ENCODE measurements at regions not wholly inside any gene's neighbourhood (a gene's known extent, or its start where the extent isn't known, plus 50 kb on each side); places are given as distances from the start of the nearest gene placed in this dataset.
"Not testable (repeated sequence)": the region's sequence is repeated elsewhere in the genome, so short reads cannot be mapped to it uniquely, and the experiment has no call there.

GRCh38 chr7:86391813-86392212, 251.9 kb upstream of the GRM3 start:
- TF ChIP-seq CTCF (IDR thresholded peaks at IDR 0.05; ENCODE audit: low read length, missing control alignments), result no peak
- no peak for DNase-seq (ENCODE audit: low read depth)
- H3K4me3 ChIP-seq (replicated peaks; ENCODE audit: low read depth, low read length), result no peak overlapping the region

- DNase-seq (ENCODE audit: low read depth); H3K4me3 ChIP-seq (replicated peaks; ENCODE audit: low read depth, low read length): not testable (repeated sequence)
These were observed 268.1 kb upstream of the GRM3 start for GRCh38 chr7:86375602-86376001.

- H3K4me3 ChIP-seq (replicated peaks; ENCODE audit: low read depth, low read length), result no peak overlapping the region
- no peak for TF ChIP-seq CTCF (IDR thresholded peaks at IDR 0.05; ENCODE audit: low read length, missing control alignments)
- no peak for DNase-seq (ENCODE audit: low read depth)
These were observed 271.4 kb upstream of the GRM3 start for GRCh38 chr7:86372262-86372661.

GRCh38 chr7:86366946-86367345, 276.8 kb upstream of the GRM3 start:
- H3K4me3 ChIP-seq (replicated peaks; ENCODE audit: low read depth, low read length), result no peak overlapping the region
- no peak for TF ChIP-seq CTCF (IDR thresholded peaks at IDR 0.05; ENCODE audit: low read length, missing control alignments)
- no peak for DNase-seq (ENCODE audit: low read depth)

GRCh38 chr7:86340407-86340806, 303.3 kb upstream of the GRM3 start:
- DNase-seq (ENCODE audit: low read depth); H3K4me3 ChIP-seq (replicated peaks; ENCODE audit: low read depth, low read length): not testable (repeated sequence)

GRCh38 chr7:86339051-86339450, 304.7 kb upstream of the GRM3 start:
- no peak overlapping the region for H3K4me3 ChIP-seq (replicated peaks; ENCODE audit: low read depth, low read length)
- no peak for TF ChIP-seq CTCF (IDR thresholded peaks at IDR 0.05; ENCODE audit: low read length, missing control alignments)
- no peak for DNase-seq (ENCODE audit: low read depth)

- no peak for DNase-seq (ENCODE audit: low read depth)
- H3K4me3 ChIP-seq (replicated peaks; ENCODE audit: low read depth, low read length), result no peak overlapping the region
- no peak for TF ChIP-seq CTCF (IDR thresholded peaks at IDR 0.05; ENCODE audit: low read length, missing control alignments)
These were observed 314.8 kb upstream of the GRM3 start for GRCh38 chr7:86328801-86329433.

GRCh38 chr7:86326847-86327246, 316.9 kb upstream of the GRM3 start:
- H3K4me3 ChIP-seq (replicated peaks; ENCODE audit: low read depth, low read length), result no peak overlapping the region
- TF ChIP-seq CTCF (IDR thresholded peaks at IDR 0.05; ENCODE audit: low read length, missing control alignments), result no peak
- DNase-seq (ENCODE audit: low read depth), result no peak
